OCI-LY1 (cell line): ENCODE measurements at regions not wholly inside any gene's neighbourhood (a gene's known extent, or its start where the extent isn't known, plus 50 kb on each side); places are given as distances from the start of the nearest gene placed in this dataset.

Experiments
- EZH2 ChIP-seq: fragments of 200-600 bp; sonication (generic), shearing (Covaris generic); IDR thresholded peaks from 2 replicates; pipeline ENCODE4 v1.8.0; 2017; ENCODE audit warnings: borderline replicate concordance, mixed run types, mild to moderate bottlenecking, antibody characterized with exemption, low read length, moderate library complexity, mixed read lengths
- TF ChIP-seq, protein P1 (sequence below): fragments of 200-600 bp; sonication (generic), shearing (Covaris generic); IDR thresholded peaks from 2 replicates; pipeline ENCODE4 v1.5.1; 2017; ENCODE audit warnings: mild to moderate bottlenecking, antibody characterized with exemption, low read length, moderate library complexity, mixed read lengths

DNA sequence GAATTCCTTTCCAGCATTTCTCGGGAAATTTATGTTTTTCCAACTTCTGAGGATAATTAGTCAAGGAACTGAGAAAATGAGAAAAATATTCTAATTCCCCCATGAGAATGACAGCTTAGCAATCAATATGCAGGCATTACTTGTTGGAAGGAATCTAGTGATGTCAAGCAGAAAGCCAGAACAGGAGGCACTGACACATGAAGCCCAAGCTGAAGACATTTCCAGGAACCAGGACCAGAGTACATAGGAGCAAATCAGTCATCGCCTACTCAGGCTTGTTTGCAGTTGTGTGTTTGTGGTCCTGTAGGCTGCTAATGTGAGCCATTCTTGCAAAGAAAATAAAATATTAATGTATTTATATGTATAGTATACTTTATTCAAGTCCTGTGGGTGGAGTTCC is 89.7 kb downstream of the SALL1 start:
- TF ChIP-seq EZH2: no peak
- TF ChIP-seq, protein P1, sequence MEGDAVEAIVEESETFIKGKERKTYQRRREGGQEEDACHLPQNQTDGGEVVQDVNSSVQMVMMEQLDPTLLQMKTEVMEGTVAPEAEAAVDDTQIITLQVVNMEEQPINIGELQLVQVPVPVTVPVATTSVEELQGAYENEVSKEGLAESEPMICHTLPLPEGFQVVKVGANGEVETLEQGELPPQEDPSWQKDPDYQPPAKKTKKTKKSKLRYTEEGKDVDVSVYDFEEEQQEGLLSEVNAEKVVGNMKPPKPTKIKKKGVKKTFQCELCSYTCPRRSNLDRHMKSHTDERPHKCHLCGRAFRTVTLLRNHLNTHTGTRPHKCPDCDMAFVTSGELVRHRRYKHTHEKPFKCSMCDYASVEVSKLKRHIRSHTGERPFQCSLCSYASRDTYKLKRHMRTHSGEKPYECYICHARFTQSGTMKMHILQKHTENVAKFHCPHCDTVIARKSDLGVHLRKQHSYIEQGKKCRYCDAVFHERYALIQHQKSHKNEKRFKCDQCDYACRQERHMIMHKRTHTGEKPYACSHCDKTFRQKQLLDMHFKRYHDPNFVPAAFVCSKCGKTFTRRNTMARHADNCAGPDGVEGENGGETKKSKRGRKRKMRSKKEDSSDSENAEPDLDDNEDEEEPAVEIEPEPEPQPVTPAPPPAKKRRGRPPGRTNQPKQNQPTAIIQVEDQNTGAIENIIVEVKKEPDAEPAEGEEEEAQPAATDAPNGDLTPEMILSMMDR: no peak
